ENCODE measurements at regions not wholly inside any gene's neighbourhood (a gene's known extent, or its start where the extent isn't known, plus 50 kb on each side); places are given as distances from the start of the nearest gene placed in this dataset.

DNA sequence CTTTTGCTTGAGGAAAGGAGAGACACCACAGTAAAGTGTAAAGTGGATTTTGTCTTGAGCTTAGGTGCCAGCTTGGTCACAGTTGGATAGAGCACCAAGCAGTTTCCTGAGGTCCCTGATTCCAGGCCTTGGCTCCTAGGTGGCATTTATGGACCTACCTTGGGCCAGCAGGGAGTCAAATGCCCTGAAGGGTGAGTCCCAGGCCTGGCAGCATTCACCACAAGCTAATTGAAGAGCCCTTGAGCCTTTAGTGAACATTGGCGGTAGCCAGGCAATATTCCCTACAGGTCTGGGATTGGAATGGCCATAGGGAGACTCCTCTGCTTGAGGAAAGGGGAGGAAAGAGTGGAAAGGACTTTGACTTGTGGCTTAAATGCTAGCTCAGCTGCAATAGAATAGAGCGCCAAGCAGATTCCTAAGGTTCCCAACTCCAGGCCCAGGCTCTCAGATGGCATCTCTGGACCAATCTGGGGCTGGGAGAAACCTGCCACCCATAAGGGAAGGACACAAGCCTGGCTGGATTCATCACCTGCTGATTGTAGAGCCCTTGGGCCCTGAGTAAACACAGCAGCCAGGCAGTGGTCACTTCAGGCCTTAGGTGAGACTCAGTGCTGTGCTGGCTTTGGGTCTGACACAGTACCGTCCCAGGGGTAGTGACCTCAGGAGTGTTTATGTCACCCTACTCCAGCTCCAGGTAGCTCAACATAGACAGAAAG lies 137.5 kb upstream of the OTOS start:
- no peak overlapping the region for H3K4me3 ChIP-seq (ENCODE audit: low read depth, low read length)

DNA sequence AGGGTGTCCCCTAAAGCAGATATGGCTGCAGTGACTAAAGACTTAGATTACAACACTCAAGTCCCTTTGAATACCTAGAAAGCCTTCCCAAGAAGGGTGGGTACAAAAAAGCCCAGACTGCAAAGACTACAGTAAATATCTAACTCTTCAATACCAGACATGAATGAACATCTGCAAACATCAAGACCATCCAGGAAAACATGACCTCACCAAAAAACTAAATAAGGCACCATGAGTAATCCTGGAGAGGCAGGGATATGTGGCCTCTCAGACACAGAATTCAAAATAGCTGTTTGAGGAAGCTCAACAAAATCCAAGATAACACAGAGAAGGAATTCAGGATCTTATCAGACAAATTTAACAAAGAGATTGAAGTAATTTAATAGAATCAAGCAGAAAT lies 138.2 kb upstream of the OTOS start:
- H3K4me3 ChIP-seq (ENCODE audit: low read depth, low read length) = no peak overlapping the region

DNA sequence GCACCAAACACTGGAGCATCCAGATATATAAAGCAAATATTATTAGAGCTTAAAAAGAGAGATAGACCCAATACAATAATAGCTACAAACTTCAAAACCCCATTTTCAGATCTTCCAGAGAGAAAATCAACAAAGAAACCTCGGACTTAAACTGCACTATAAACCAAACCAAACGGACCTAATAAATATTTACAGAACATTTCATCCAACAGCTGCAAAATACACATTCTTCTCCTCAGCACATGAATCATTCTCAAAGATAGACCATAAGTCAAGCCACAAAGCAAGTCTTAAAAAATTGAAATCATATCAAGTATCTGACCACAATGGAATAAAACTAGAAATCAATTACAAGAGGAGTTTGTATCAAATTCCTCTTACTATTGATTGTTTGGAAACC lies 140.2 kb upstream of the OTOS start:
- no peak overlapping the region for H3K4me3 ChIP-seq (ENCODE audit: low read depth, low read length)

DNA sequence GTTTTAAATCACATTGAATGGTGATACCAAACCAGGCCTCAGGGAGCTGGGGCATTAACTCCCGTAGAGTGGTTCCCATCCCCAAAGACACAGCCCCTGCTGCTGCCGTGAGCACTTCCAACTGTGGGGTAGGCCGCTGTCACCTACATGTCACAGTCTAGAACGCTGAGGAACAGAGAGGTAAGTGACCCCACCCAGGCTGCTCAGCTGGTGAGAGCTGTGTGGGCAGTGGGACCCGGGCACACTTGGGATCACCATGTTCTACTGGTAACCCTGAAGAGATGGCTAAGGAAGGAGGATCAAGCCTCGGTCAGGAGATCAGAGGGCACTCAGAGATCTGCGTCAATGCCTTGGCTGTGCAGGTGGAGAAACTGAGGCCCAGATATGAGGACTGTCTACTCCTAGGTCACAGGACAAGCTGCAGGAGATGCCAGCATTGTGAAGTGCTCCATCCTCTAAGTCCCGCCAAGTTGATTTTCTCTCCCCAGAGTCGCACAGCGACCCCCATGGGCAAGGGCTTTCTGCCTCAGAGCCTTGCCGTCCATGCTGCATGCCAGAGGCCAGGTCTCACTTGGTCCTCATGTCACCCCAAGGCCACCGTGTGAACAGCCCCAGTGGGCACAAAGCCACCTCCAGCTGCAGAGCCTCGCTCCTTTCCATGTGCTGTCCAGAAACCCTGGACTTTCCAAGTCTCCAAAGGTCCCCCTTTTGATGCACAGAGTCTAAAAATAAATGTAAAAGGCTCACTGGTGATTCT lies 144.2 kb upstream of the OTOS start:
- no peak overlapping the region for H3K4me3 ChIP-seq (ENCODE audit: low read depth, low read length)

DNA sequence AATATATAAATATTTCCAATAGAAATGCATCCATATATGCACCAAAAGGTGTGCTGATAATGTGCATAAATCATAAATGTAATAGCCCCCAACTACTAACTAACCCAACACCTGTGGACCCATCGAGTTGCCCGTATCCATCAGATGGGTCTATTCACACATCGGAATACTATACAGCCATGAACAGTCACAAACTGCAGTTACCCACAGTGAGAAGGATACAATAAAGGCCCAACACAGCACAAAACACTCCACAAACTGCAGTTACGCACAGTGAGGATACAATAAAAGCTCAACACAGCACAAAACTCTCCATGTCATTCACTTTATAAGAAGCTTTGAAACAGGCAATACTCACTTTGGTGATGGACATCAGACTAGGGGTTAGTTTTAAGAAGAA lies 145.3 kb upstream of the OTOS start:
- H3K4me3 ChIP-seq (ENCODE audit: low read depth, low read length) = no peak overlapping the region

DNA sequence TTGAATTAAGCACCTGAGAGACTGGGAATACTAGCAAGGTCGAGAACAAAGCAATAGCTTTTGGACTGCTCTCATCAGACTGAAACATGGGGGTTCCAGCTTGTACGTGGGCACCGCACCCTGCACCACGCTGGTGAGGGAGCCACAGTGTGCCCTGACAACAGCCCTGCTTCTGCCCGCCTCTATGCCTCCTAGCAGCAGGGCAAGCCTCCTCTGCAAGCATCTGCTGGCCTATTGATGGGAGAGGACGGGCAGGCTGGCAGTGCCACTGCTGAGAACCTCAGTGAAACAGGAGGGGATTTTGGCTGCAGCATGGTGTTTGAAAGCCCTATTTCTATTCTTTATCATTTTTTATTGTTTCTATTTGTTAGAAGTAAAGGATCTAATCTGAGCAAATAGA lies 146.1 kb upstream of the OTOS start:
- H3K4me3 ChIP-seq (ENCODE audit: low read depth, low read length) = no peak overlapping the region

DNA sequence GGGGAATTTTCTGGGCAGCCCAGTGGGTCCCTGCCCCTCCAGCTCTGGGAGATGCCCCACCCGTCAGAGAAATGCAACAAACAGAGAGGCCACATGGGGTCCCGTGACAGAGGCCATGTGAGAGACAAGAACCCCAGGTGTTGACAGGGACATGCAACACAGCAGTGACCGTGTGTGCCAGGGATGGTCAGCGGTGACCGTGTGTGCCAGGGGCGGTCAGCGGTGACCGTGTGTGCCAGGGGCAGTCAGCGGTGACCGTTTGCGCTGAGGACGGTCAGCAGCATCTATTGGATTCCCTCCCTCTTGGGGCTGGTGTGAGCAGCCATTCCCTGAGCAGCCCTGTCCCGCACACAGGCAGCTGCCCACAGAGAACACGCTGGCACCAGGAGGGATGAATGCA lies 146.6 kb upstream of the OTOS start:
- H3K4me3 ChIP-seq (ENCODE audit: low read depth, low read length) = no peak overlapping the region

DNA sequence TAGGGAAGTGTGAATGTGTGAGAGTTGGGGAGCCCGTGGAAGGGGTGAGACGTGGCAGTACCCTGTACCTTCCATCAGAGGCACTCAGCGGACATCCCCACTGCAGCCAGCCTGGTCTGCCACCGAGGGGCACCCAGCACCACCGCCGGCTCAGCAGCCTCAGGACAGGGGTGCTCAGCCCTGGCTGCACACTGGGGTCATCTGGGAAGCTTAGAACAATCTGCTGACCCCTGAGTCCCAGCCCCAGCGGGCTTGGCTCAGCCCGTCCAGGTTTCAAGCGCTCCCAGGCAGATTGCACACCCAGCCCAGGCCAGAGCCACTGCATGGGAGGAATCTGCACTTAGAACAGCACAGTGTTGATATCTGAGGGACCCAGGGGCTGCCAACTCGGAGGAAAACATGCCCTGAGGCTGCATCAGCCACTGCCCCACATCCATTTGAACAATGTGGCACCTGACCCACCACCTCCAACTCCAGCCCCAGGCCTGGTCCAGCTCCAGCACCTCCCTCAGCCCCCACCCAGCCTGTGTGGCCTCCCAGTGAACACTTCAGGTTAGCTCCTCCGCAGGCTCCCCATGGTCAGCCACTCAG lies 147.1 kb upstream of the OTOS start:
- H3K4me3 ChIP-seq (ENCODE audit: low read depth, low read length) = no peak overlapping the region

DNA sequence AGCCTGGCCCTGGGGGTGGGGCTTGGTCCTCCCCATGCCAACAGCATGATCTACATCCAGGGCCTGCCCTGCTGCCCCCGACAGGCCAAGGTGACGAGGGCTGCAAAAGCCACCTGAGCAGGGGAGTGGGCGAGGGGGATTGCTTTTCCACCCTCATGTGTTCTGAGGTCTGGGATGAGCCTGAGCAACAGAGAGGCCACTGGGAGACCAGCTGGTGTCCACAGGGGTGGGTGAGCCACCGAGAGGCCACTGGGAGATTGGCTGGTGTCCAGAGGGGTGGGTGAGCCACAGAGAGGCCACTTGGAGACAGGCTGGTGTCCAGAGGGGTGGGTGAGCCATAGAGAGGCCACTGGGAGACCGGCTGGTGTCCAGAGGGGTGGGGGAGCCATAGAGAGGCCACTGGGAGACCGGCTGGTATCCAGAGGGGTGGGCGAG lies 147.4 kb upstream of the GPC1 start:
- no peak overlapping the region for H3K4me3 ChIP-seq (ENCODE audit: low read depth, low read length)

DNA sequence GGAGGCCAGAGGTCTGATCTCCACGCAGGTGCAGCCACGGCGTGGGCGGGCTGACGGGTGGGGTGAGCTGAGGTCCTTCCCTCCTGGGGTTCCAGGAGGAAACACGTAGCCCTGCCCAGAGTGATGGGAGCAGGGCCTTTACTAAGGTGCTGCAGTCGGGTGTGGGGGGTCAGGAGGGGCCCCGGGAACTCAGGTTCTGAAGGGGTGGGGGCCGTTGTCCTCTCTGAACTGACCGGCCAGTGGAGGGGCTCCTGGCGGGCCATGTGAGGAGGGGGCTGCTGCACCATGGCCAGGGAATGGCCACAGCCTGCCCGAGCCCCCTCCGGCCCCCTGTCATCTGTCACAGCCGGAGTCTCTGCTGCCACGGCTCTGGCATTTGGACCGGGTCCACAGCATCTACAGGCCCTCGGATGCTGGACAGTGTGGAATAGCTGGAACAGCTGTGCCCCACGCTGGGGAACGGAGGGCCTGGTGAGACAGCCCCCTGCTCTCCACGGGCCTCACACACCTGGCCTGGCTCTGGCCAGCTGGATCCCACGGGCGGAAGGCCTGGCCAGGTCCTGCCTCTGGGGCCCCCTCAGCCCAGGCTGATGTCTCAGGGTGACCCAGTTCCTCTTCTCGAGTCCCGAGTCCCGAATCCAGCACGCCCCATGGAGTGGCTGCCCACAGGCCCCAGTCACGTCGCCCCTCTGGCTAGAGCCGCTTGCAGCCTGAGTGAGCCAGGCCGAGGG lies 145.6 kb upstream of the GPC1 start:
- H3K4me3 ChIP-seq (ENCODE audit: low read depth, low read length) = no peak overlapping the region

DNA sequence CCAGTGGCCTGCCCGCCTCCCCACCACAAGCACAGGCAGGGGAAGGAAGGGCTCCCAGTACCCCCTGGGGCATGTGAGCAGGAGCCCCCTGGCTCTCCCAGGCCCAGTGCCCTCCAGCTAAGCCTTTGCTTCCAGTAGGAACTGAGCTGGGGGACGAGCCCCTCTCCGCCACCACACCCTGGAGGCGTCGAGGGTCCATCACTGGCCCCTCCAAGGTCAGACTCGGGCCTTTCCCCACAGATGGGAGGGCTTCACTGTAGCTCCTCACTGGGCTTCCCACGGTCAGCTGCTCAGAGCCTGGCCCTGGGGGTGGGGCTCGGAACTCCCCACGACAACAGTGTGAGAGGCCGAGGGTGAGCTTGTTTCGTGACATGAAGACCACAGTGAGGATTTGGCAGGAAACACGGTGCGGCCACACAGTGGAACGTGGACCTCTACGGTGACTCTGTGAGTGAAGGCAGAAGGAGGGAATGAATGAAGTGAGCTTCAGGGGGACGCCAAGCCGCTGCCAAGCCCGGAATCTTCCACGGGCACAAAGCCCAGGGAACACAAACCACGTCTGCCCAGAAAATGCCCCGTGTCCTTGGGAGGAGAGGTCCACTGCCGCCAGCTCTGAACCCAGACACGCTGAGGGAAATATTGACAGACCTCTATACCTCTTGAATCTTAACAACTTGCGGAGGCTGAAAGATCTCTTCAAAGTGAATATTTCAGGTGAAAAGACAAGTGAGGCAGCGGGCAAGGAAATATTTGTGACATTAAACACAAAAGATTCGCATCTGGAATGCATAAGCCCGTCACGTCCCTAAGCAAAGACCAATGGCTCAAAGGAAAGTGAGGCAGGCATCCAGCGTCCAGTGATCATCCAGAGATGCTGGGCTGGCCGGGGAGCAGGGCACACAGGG lies 144.8 kb upstream of the GPC1 start:
- H3K4me3 ChIP-seq (ENCODE audit: low read depth, low read length) = no peak overlapping the region

DNA sequence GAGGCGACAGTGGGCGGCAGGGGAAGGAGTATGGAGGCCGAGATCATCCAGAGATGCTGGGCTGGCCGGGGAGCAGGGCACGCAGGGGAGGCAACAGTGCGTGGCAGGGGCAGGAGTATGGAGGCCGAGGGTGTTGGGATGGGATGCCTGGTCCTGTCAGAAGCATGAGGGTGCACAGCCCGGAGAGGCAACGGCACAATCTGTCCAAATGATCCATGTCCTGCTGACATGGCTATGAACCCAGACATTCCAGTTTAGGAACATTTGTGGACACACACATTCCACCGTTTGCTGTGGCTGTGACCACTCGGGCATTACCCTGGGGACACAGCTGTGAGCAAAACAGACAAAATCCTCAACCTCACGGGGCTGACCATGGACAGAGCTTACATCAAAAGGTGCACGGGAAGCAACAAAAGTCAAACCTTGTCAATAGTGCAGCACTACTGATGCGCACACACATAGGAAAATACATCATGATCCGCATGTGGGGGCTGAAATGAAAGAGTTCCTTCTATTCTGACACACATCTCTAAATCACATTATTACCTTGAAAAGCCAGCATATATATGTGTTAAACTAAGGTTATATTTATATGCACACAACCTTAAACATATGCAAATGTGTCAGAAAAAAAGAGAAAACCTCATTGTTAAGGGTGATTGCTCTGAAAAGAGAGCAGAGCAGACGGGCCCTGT lies 144.0 kb upstream of the GPC1 start:
- no peak overlapping the region for H3K4me3 ChIP-seq (ENCODE audit: low read depth, low read length)

DNA sequence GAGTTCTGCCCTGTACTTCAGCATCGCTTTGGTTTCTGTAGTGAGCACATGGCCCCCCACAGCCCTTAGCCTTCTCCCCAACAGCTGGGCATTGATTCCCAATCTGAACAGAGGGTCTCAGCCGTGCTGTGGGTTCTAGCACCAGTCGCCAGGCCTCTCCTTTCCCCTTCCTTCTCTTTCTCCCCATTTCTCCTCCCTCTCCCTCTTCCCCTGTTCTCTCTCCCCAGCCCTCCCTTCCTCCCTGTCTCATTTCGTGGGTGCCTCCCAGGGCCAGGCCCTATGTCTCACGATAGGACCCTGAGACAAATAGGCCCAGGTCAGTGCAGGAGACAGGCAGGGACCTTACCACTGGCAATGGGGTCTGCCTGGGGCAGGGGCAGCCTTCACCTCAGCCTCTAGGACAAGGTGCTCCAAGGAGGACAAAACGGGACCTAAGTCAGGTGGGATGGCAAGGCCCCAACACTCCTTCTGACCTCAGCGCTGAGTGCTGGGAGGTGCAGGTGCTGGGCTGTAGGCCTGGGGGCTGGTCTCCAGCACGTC lies 143.4 kb upstream of the GPC1 start:
- no peak overlapping the region for H3K4me3 ChIP-seq (ENCODE audit: low read depth, low read length)

DNA sequence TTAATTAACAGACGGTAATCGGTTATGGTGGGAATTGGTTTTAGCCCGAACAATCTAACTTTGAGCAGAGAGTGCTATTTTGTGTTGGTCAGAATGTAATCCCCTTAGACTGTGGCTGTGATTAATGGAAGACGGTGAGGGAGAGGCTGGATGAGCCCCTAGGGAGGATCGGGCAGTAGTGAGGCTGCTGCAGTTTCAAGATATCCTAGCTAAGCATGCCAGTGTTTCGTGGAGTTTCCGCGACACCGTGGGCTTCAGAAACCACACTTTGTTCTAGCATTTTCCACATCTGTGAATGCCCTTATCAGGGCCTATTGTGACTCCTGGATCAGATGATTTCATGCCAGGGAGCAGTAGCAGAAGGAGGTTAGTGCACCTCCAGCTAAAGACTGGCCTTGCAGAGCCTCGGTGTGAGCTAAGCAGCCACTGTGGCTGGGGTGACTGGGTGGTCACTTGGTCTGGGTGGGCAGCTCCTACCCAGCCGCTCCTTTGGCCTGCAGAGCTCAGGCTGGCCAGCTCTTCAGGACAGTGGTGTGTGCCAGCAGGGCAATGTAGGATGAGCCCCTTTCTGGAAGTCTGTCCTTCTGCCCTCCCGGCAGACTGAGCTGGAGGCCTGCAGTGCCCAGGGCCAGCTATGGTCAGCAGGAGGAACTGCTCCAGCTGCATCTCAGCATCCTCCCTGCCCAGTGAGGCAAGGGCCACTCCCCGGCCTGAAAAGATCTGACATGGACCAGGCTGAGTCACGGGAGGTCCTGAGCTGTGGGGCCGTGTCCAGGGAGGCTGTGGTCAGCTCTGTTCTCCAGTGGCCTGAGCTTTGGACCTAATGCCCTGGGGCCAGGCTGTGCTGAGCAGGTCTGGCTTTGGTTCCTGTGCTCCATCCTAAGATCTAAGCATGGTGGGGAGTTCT lies 142.6 kb upstream of the GPC1 start:
- no peak overlapping the region for H3K4me3 ChIP-seq (ENCODE audit: low read depth, low read length)

DNA sequence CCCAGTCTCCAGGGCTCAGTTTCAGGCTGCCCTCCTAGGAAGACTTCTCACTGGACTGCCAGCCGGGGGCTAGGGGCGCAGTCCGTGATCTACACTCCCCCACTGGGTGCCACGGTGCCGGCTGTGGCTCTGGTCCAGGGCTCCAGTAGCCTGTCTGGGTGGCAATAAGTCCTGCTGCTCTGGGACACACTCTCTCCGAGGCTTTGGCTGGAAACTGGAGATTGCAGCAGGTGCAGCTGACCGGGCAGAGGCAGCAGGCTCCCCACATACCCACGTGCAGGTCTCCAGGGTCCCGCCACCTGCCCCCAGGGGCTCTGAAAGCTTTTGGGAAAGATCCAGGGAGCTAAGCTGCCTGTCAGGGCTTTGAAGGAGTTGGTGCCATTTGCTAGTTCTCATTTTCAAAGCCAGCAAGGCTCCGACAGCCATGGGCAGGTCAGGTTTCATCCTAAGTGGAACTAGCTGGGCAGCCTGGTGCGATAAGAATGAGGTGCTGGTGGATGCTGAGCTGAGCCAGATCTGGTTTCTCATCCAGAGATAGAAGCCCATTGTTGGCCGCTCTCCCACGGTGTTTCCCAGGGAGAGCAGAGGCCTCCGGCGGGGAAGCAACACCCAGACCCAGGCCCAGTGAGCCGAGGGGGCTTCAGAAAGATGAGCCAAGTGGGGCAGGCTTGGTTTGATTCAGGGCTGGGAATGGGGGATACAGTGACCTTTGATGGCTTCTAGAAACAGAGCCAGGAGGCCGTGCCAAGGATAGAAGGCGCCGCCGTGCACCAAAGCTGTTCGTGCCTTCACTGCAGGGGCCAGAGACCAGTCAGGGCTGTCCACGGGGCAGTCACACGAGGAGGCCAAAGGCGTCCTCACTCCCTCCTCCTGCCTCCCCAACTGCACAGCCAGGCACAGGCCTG lies 141.7 kb upstream of the GPC1 start:
- no peak overlapping the region for H3K4me3 ChIP-seq (ENCODE audit: low read depth, low read length)

DNA sequence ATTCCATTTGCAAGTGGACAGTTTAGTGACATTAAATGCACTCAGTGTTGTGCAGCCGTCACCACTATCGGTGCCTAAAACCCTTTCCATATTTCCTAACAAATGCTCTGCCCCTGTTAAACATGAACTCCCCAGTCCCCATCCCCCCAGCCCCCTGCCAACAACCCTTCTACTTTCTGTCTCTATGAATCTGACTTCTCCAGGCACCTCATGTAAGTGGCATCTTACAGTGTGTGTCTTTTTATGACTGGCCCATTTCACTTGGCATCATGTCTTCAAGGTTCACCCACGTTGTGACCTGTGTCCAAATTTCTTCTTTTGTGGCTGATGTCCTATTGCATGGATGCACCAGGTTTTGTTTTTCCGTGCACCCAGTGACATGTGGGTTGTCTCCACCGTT lies 140.9 kb upstream of the GPC1 start:
- no peak overlapping the region for H3K4me3 ChIP-seq (ENCODE audit: low read depth, low read length)

DNA sequence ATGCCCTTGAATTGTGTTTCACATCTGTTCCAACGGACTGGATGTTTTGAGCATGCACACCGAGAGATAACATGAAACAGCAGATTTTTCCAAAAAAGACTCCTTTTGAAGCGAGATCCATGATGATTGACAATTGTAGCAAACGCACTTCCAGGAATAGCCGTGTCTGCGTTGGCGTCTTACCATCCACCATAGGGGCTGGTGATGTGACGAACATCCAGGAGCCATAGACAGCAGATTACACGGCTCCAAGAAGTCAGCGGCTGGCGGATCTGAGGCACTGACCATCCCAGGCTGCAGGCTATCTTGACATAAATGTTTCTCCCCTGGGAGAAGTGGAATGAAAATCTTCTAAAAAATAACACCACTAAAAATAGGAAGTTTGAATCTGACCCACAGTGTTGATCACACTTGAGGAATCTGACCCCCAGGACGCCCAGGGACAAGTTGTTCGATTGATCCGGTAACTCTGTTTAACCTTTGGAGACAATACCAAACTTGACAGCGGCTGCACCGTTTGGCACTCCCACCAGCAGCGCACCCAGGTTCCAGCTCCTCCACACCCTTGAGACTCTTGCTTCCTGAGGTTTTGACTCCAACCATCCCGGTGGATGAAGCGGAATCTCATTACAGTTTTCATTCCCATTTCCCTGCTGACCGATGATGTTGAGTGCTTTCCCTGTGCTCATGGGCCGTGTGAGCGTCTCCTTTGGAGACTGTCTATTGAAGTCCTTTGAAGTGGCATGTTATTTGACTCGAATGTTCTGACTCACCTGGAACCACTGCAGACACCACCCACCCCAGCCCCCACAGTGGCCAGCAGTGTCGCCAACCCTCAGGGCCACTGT lies 140.0 kb upstream of the GPC1 start:
- no peak overlapping the region for H3K4me3 ChIP-seq (ENCODE audit: low read depth, low read length)

All from iPS-11a (cell line).